ENCODE measurements at regions not wholly inside any gene's neighbourhood (a gene's known extent, or its start where the extent isn't known, plus 50 kb on each side); places are given as distances from the start of the nearest gene placed in this dataset.

DNA sequence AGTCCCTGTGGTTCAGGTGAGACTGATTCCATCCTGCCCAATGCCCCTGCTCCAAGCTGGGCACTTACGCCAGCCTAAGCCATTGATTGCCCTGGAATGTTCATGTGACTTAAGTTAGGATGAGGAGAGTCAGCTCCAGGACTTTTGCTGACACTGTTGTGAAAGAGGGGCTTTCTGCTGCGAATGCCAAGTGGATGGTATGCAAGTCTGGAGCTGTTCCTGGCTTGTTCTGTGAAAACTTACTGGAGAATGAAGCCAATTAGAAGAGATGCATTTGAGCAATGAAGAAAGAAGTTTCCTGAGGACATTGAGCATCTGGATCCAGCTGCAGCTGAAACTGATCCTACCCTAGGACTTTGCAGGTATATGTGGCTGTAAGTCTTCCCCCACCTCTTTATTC lies 61.2 kb upstream of the ZFR start:
- in situ Hi-C loops (cut with HindIII; ENCODE audit: low pct_unique_long_range_greater_than_20kb, low sequenced_read_pairs): no loop called here
- no peak for DNase-seq (ENCODE audit: low read depth)

GRCh38 chr5:32504989-32505596 lies 60.6 kb upstream of the ZFR start:
- in situ Hi-C loops (cut with HindIII; ENCODE audit: low pct_unique_long_range_greater_than_20kb, low sequenced_read_pairs): no loop called here
- no peak for DNase-seq (ENCODE audit: low read depth)

DNA sequence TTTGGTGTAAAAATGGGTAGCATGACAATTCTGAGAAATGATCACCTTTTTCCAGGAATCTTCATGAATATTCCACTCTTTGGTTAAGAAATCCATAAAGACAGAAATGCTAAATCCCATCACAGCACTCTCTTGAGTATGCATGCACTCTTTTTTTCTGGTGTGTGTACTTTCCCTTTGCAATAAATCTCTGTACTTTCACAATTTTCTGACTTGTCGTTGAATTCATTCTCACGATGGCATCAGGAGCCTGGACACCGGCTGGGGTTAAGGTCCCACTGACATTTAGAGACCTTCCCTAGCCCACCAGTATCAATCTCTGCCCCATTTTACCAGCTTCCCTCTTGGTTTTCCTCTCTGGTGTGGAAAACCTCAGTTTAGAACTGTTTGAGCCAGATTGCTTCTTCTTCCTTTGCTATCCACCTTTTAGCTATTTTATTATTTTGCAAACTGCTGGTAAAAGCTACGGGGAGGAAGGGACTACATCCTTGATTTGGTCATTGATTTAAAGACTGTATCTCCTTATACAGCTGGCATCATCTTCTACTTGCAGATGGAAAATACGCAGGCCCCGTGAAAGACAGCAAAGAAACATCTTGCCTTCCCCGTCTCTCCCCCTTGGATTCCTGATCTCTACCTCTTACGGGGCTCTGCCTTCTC lies 59.9 kb upstream of the ZFR start:
- no peak for DNase-seq (ENCODE audit: low read depth)
- in situ Hi-C loops (cut with HindIII; ENCODE audit: low pct_unique_long_range_greater_than_20kb, low sequenced_read_pairs): no loop called here

DNA sequence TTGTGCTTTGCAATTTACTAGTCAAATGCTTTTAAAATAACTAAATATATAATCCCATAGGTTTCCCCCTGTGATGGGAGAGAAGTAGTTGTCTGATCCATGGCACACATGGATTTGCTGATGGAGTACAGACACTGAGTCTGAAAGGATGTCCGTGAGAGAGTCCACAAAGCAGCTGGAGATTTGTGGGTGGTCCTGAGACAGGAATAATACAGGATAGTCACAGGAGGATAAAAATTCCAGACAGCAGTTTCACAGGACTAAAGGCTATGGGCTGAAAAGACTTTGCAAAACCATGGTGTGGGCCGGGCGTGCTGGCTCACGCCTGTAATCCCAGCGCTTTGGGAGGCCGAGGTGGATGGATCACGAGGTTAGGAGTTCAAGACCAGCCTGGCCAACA lies 58.7 kb upstream of the ZFR start:
- DNase-seq (ENCODE audit: low read depth): no peak
- in situ Hi-C loops (cut with HindIII; ENCODE audit: low pct_unique_long_range_greater_than_20kb, low sequenced_read_pairs): no loop called here

- DNase-seq (ENCODE audit: low read depth): no peak
- in situ Hi-C loops (cut with HindIII; ENCODE audit: low pct_unique_long_range_greater_than_20kb, low sequenced_read_pairs): no loop called here
These were observed 56.8 kb upstream of the ZFR start for GRCh38 chr5:32501071-32502002.

- in situ Hi-C loops (cut with HindIII; ENCODE audit: low pct_unique_long_range_greater_than_20kb, low sequenced_read_pairs): no loop called here
These were observed 55.6 kb upstream of the ZFR start for GRCh38 chr5:32500181-32500580.

GRCh38 chr5:32499261-32499660 lies 54.7 kb upstream of the ZFR start:
- no peak for DNase-seq (ENCODE audit: low read depth)
- in situ Hi-C loops (cut with HindIII; ENCODE audit: low pct_unique_long_range_greater_than_20kb, low sequenced_read_pairs): no loop called here

More at GRCh38 chr5:32500181-32500580, 55.6 kb upstream of the ZFR start:
- no peak for DNase-seq (ENCODE audit: low read depth)

DNA sequence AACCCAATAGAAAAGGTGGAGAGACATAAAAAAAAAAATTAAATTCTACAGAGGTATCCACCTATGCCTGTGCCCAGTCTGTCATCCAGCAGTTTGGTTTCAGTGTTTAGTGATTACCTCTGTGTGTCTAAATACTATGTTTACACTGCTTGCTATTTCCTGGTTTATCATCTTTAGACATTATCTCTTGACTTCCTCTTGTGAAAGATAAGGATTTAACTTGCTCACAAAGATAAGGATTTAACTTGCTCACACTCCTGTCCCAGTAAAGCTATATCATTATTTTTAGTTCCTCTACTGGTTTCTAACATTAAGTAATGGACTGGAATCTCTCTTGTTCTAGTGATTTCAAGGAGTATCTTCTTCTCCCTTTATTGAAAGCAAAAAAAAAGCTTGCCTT lies 53.9 kb upstream of the ZFR start:
- no peak for DNase-seq (ENCODE audit: low read depth)
- in situ Hi-C loops (cut with HindIII; ENCODE audit: low pct_unique_long_range_greater_than_20kb, low sequenced_read_pairs): no loop called here

DNA sequence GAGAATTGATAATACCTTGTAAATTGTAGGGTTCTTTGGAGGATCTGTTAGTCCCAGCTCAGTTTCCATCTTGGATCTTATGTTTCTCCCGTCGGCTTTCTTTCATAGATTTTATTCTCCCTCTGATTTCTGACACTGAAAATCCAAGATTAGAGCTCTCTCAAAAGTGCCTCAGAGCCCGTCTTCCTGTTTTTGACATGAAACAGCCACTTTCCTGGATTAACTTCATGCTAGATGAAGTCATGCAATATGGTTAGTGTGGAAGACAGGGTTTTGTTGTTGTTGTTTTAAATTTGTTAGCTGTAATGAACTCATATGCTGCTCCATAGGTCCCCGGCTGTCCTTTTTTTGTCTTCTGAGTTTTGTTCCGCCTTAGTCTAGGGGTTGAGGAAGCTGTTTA lies 51.6 kb upstream of the ZFR start:
- in situ Hi-C loops (cut with HindIII; ENCODE audit: low pct_unique_long_range_greater_than_20kb, low sequenced_read_pairs): no loop called here

GRCh38 chr5:32494827-32495226 lies 50.3 kb upstream of the ZFR start:
- in situ Hi-C loops (cut with HindIII; ENCODE audit: low pct_unique_long_range_greater_than_20kb, low sequenced_read_pairs): no loop called here
- DNase-seq (ENCODE audit: low read depth): no peak

More for the DNA sequence above, 51.6 kb upstream of the ZFR start:
- DNase-seq (ENCODE audit: low read depth): no peak
